Left renal cortex interstitium (tissue), 4 donors: ENCODE measurements at regions not wholly inside any gene's neighbourhood (a gene's known extent, or its start where the extent isn't known, plus 50 kb on each side); places are given as distances from the start of the nearest gene placed in this dataset.
"Not testable (repeated sequence)": the region's sequence is repeated elsewhere in the genome, so short reads cannot be mapped to it uniquely, and the experiment has no call there.

Source experiments
- DNase-seq, 4 donors: peaks; one replicate each; pipeline ENCODE4 v3.0.0-alpha.2; 2013; ENCODE audit warnings: low read depth in 4 of 4, low spot score in 2 of 4, missing footprints in 1 of 4

GRCh38 chr7:52616552-52616951 lies 418.9 kb upstream of the POM121L12 start:
- DNase-seq, result no peak

- no peak for DNase-seq
These were observed 420.3 kb upstream of the POM121L12 start for GRCh38 chr7:52615021-52615695.

- DNase-seq, result no peak
These were observed 425.9 kb upstream of the POM121L12 start for GRCh38 chr7:52609511-52609910.

- DNase-seq, result no peak
These were observed 442.7 kb upstream of the POM121L12 start for GRCh38 chr7:52592698-52593097.

- DNase-seq, result no peak
These were observed 448.7 kb upstream of the POM121L12 start for GRCh38 chr7:52586704-52587103.

- no peak for DNase-seq
These were observed 451.4 kb upstream of the POM121L12 start for GRCh38 chr7:52584041-52584440.

- DNase-seq, result not testable (repeated sequence)
These were observed 462.3 kb upstream of the POM121L12 start for GRCh38 chr7:52573141-52573540.

GRCh38 chr7:52571026-52571425 lies 464.4 kb upstream of the POM121L12 start:
- no peak for DNase-seq

- DNase-seq, result no peak
These were observed 466.3 kb upstream of the POM121L12 start for GRCh38 chr7:52569151-52569550.

- no peak for DNase-seq
These were observed 469.5 kb upstream of the POM121L12 start for GRCh38 chr7:52565974-52566373.

GRCh38 chr7:52555805-52556204 lies 479.6 kb upstream of the POM121L12 start:
- DNase-seq, result no peak

- DNase-seq, result no peak
These were observed 488.0 kb upstream of the POM121L12 start for GRCh38 chr7:52547308-52547910.

GRCh38 chr7:52541198-52541765 lies 494.2 kb upstream of the POM121L12 start:
- not testable (repeated sequence) for DNase-seq

GRCh38 chr7:52540041-52540440 lies 495.4 kb upstream of the POM121L12 start:
- no peak for DNase-seq

GRCh38 chr7:52539414-52539813 lies 496.0 kb upstream of the POM121L12 start:
- DNase-seq, result no peak

- no peak for DNase-seq
These were observed 498.4 kb upstream of the POM121L12 start for GRCh38 chr7:52537051-52537450.

GRCh38 chr7:52525772-52526341 lies 509.6 kb upstream of the POM121L12 start:
- no peak for DNase-seq

- DNase-seq, result no peak
These were observed 516.6 kb upstream of the POM121L12 start for GRCh38 chr7:52518869-52519268.

GRCh38 chr7:52512656-52513055 lies 522.8 kb upstream of the POM121L12 start:
- DNase-seq, result no peak

GRCh38 chr7:52507546-52508255 lies 527.7 kb upstream of the POM121L12 start:
- DNase-seq, result no peak

- DNase-seq, result no peak
These were observed 529.1 kb upstream of the POM121L12 start for GRCh38 chr7:52506325-52506724.
